ENCODE measurements at regions not wholly inside any gene's neighbourhood (a gene's known extent, or its start where the extent isn't known, plus 50 kb on each side); places are given as distances from the start of the nearest gene placed in this dataset.

DNA sequence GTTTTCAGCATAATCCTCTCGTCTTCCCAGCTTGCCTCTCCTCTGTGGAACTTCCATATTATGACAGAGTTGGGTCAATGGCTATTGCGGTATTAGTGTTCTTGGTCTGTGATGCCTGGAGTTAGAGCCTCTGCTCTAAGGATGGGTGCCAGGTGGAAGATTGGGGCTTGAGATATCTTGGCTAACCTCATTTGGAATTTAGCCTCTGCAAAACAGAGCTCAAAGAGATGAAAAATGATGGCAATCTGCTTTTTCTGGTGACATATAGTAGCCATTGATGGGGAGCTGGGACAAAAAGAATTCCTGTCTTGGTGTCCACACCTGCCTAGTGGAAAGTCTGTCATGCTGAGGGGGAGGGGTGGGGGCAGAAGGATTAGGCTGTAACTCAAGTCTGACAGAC is 152.1 kb downstream of the RPL10L start:
- Mint-ChIP-seq H3K4me3 (ENCODE audit: unreplicated experiment) (no peak overlapping the region), H3K36me3 (ENCODE audit: low read depth) (no peaks in the 10 kb centered on the region), H3K27me3 (ENCODE audit: low read depth) (peaks cover 1% of the 10 kb centered on the region), H3K9me3 (ENCODE audit: low read depth) (no peaks in the 10 kb centered on the region), H3K27ac (ENCODE audit: unreplicated experiment) (no peak overlapping the region), H3K4me1 (ENCODE audit: low read depth) (no peaks in the 10 kb centered on the region)
- no peak for DNase-seq (ENCODE audit: low spot score)
- TF ChIP-seq, protein P1, sequence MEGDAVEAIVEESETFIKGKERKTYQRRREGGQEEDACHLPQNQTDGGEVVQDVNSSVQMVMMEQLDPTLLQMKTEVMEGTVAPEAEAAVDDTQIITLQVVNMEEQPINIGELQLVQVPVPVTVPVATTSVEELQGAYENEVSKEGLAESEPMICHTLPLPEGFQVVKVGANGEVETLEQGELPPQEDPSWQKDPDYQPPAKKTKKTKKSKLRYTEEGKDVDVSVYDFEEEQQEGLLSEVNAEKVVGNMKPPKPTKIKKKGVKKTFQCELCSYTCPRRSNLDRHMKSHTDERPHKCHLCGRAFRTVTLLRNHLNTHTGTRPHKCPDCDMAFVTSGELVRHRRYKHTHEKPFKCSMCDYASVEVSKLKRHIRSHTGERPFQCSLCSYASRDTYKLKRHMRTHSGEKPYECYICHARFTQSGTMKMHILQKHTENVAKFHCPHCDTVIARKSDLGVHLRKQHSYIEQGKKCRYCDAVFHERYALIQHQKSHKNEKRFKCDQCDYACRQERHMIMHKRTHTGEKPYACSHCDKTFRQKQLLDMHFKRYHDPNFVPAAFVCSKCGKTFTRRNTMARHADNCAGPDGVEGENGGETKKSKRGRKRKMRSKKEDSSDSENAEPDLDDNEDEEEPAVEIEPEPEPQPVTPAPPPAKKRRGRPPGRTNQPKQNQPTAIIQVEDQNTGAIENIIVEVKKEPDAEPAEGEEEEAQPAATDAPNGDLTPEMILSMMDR (IDR thresholded peaks at IDR 0.05): no peak

DNA sequence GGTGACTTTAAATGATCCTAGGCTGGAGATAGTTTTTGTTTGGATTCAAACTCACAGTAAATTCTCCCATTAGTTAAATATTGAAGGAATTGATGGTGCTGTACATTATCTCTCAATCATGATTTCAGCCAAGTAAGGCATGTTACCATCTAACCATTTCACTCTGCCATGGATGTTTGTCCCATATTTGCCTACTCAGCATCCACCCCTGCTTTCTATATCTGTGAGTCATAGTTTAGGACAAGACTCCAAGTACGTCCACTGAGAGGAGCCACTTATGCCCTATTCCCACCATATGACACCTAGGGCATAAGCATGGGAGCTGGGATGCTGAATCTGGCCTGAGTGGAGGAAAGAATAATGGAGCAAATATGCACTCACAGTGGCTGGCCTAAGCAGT is 155.2 kb downstream of the RPL10L start:
- Mint-ChIP-seq H3K27me3 (ENCODE audit: low read depth) (peaks cover 4% of the 10 kb centered on the region), H3K9me3 (ENCODE audit: low read depth) (no peaks in the 10 kb centered on the region), H3K4me3 (ENCODE audit: unreplicated experiment) (no peak overlapping the region), H3K27ac (ENCODE audit: unreplicated experiment) (no peak overlapping the region), H3K4me1 (ENCODE audit: low read depth) (no peaks in the 10 kb centered on the region), H3K36me3 (ENCODE audit: low read depth) (no peaks in the 10 kb centered on the region)
- TF ChIP-seq, protein P1 (IDR thresholded peaks at IDR 0.05): no peak
- no peak for DNase-seq (ENCODE audit: low spot score)

DNA sequence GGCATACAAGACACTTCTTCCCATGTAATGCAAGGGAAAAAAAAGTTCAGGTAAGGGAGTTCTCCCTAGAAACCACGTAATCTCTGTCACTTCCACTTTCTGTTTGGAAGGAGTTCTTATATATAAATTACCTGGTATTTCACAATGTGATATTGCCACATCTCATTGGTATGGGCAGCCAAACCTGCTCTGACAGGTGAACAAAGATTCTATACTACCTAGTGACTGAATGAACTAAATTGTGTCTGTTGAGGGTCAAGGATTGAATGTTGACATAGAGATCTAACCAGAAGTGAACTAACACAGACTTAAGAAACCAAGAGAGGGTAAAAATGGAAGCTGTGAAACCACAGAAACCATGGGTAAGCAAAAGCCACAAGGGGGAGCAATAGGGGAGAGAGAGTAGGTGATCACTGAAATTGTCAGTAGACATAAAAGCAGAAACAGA is 161.3 kb downstream of the RPL10L start:
- Mint-ChIP-seq H3K27ac (ENCODE audit: unreplicated experiment) (no peak overlapping the region), H3K36me3 (ENCODE audit: low read depth) (no peaks in the 10 kb centered on the region), H3K4me1 (ENCODE audit: low read depth) (no peaks in the 10 kb centered on the region), H3K4me3 (ENCODE audit: unreplicated experiment) (no peak overlapping the region), H3K27me3 (ENCODE audit: low read depth) (peaks cover 8% of the 10 kb centered on the region), H3K9me3 (ENCODE audit: low read depth) (no peaks in the 10 kb centered on the region)
- TF ChIP-seq, protein P1 (IDR thresholded peaks at IDR 0.05): peak; percentile 43
- no peak for DNase-seq (ENCODE audit: low spot score)

DNA sequence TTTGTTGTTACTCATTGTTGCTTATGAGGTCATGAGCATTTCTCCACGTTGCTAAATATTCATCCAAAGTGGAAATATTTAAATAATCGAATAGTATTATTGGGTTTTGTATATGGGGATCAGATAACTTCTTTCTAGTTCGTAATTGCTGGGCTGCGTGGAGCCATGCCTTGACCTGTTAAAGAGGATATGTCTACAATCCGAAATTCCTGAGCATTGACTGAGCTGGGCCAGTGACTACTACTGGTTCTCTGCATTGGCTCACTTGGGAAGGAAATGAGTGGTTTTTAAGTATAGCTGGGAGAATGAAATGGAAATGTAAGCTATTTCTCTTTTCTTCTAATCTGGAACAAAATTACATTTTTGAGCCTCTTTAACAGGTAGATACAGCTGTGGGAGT is 163.2 kb downstream of the RPL10L start:
- no peaks in the 10 kb centered on the region for H3K9me3 Mint-ChIP-seq (ENCODE audit: low read depth)
- peaks cover 7% of the 10 kb centered on the region for H3K27me3 Mint-ChIP-seq (ENCODE audit: low read depth)
- no peaks in the 10 kb centered on the region for H3K36me3 Mint-ChIP-seq (ENCODE audit: low read depth)

DNA sequence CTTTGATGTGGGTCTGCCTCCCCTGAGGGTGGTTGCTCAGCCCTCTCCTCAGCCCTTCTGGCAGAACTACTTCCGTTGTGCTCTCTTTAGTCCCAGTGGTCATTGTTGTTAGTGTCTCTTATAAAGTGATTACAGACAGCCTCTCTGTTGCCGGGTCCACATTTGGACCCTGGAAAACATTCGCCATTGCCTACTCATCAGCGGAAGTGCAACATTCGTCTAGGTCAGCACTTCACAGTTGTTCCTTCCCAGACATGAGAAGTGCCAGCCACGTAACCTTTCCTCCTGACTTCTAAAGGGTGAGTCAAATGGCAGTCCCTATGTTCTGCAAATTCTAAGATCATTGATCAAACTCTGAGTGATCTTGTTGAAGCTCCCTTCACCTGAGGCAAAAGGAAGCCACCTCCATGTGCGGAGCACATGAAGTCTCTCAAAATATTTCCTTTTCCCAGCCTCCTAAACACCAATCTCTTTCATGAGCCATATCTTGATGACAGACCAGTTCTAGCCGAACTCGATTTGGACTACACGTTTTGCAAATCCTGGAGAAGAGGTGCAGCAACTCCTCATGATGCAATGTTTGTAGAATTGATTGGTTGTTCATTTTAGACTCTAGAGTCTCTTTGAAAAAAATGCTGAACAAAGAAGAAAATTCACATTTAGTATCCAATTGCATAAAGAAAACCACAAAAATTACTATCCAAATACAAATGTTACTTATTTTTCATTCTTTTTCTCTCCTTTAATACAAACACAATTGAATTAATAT is 163.8 kb downstream of the RPL10L start:
- Mint-ChIP-seq H3K27ac (ENCODE audit: unreplicated experiment) (no peak overlapping the region), H3K4me3 (ENCODE audit: unreplicated experiment) (no peak overlapping the region), H3K27me3 (ENCODE audit: low read depth) (peaks cover 8% of the 10 kb centered on the region), H3K9me3 (ENCODE audit: low read depth) (no peaks in the 10 kb centered on the region), H3K4me1 (ENCODE audit: low read depth) (no peaks in the 10 kb centered on the region), H3K36me3 (ENCODE audit: low read depth) (no peaks in the 10 kb centered on the region)
- TF ChIP-seq, protein P1 (IDR thresholded peaks at IDR 0.05): no peak
- no peak for DNase-seq (ENCODE audit: low spot score)

More for the DNA sequence above, 163.2 kb downstream of the RPL10L start:
- no peak for DNase-seq (ENCODE audit: low spot score)
- H3K4me1 Mint-ChIP-seq (ENCODE audit: low read depth): no peaks in the 10 kb centered on the region
- H3K27ac Mint-ChIP-seq (ENCODE audit: unreplicated experiment): no peak overlapping the region
- H3K4me3 Mint-ChIP-seq (ENCODE audit: unreplicated experiment): no peak overlapping the region
- TF ChIP-seq, protein P1 (IDR thresholded peaks at IDR 0.05): no peak

Measured in chondrocyte (in vitro differentiated cells).